ENCODE measurements at regions not wholly inside any gene's neighbourhood (a gene's known extent, or its start where the extent isn't known, plus 50 kb on each side); places are given as distances from the start of the nearest gene placed in this dataset.

- TF ChIP-seq, protein P1, sequence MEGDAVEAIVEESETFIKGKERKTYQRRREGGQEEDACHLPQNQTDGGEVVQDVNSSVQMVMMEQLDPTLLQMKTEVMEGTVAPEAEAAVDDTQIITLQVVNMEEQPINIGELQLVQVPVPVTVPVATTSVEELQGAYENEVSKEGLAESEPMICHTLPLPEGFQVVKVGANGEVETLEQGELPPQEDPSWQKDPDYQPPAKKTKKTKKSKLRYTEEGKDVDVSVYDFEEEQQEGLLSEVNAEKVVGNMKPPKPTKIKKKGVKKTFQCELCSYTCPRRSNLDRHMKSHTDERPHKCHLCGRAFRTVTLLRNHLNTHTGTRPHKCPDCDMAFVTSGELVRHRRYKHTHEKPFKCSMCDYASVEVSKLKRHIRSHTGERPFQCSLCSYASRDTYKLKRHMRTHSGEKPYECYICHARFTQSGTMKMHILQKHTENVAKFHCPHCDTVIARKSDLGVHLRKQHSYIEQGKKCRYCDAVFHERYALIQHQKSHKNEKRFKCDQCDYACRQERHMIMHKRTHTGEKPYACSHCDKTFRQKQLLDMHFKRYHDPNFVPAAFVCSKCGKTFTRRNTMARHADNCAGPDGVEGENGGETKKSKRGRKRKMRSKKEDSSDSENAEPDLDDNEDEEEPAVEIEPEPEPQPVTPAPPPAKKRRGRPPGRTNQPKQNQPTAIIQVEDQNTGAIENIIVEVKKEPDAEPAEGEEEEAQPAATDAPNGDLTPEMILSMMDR (IDR thresholded peaks at IDR 0.05 in 2 of 3, conservative IDR thresholded peaks at IDR 0.05 in 1 of 3; ENCODE audit: insufficient read depth in 2 of 3, low read depth in 1 of 3, low read length in 3 of 3), result no peak
- TF ChIP-seq RFX7 (CRISPR knock-in tag; IDR thresholded peaks at IDR 0.05) (no peak), LEF1 (IDR thresholded peaks at IDR 0.05) (no peak)
- TF ChIP-seq, protein P2, sequence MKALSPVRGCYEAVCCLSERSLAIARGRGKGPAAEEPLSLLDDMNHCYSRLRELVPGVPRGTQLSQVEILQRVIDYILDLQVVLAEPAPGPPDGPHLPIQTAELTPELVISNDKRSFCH (CRISPR knock-in tag; IDR thresholded peaks at IDR 0.05), result no peak
- TF ChIP-seq, protein P2 (tag; IDR thresholded peaks at IDR 0.05), result no peak
Observed at GRCh38 chr3:76011121-76011520, 225.8 kb upstream of the ZNF717 start.

Data from K562 (cell line).